Mammary epithelial cell (primary cell): ENCODE measurements at regions not wholly inside any gene's neighbourhood (a gene's known extent, or its start where the extent isn't known, plus 50 kb on each side); places are given as distances from the start of the nearest gene placed in this dataset.

Source experiments
- EZH2 ChIP-seq: IDR thresholded peaks from 2 replicates; pipeline ENCODE4 v1.6.1; 2012; ENCODE audit warnings: low read length, inconsistent platforms, borderline replicate concordance
- TF ChIP-seq, protein P1 (sequence below), 2 donors: IDR thresholded peaks in 1 of 2; conservative IDR thresholded peaks in 1 of 2; 2 replicates each; pipeline ENCODE4 v1.5.1; 2011 to 2012; ENCODE audit warnings: inconsistent platforms in 2 of 2, low read length in 2 of 2, mild to moderate bottlenecking in 2 of 2, control low read depth in 1 of 2, low read depth in 1 of 2; ENCODE audit not compliant: insufficient read depth in 1 of 2; ENCODE audit errors: extremely low read depth in 1 of 2

DNA sequence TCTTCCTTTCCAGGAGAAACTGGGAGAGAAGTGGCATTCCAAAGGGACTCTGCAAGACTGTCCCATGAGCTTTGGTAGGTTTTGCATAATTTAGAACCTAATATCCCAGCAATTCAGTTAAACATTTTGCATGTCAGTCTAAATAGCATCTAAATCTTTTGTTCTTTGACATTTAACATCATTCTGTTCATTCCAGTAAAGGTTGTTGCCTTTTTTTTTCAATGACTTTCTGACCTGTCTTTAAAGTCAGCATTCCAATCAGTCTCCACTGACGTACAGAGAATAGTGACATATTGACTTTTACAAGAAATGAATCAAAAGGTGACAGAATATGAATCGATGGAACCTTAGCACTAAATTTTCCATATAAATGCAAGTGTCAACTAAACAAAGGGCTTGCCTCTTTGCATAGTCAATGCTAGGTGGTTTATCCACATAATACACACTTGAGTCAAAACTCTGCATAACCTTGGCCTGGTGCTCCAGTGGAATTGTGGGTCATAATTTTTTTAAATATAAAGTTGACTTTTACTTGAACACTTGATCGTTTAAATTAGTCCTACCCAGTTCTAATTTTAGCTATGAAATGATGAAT is 370.1 kb downstream of the CNTN6 start:
- TF ChIP-seq, protein P1, sequence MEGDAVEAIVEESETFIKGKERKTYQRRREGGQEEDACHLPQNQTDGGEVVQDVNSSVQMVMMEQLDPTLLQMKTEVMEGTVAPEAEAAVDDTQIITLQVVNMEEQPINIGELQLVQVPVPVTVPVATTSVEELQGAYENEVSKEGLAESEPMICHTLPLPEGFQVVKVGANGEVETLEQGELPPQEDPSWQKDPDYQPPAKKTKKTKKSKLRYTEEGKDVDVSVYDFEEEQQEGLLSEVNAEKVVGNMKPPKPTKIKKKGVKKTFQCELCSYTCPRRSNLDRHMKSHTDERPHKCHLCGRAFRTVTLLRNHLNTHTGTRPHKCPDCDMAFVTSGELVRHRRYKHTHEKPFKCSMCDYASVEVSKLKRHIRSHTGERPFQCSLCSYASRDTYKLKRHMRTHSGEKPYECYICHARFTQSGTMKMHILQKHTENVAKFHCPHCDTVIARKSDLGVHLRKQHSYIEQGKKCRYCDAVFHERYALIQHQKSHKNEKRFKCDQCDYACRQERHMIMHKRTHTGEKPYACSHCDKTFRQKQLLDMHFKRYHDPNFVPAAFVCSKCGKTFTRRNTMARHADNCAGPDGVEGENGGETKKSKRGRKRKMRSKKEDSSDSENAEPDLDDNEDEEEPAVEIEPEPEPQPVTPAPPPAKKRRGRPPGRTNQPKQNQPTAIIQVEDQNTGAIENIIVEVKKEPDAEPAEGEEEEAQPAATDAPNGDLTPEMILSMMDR (conservative IDR thresholded peaks at IDR 0.05 in 1 of 2, IDR thresholded peaks at IDR 0.05 in 1 of 2; ENCODE audit: extremely low read depth in 1 of 2, insufficient read depth in 1 of 2, low read depth in 1 of 2, low read length in 2 of 2): no peak
- no peak for TF ChIP-seq EZH2
